HEK293 (cell line): ENCODE measurements at regions not wholly inside any gene's neighbourhood (a gene's known extent, or its start where the extent isn't known, plus 50 kb on each side); places are given as distances from the start of the nearest gene placed in this dataset.

Experiments used
- CTCF ChIA-PET: fragments of 350-600 bp; formaldehyde crosslinking; extraction: SDS; loops from one replicate; lab custom pipeline; 2021; ENCODE audit warnings: antibody characterized with exemption; lab: Yijun Ruan, JAX
- POLR2A ChIA-PET: fragments of 300-600 bp; formaldehyde crosslinking; extraction: SDS; loops from one replicate; lab custom pipeline; 2020; ENCODE audit warnings: antibody characterized with exemption, inconsistent platforms; lab: Yijun Ruan, JAX
- H3K27ac ChIP-seq: fragments of 200-500 bp; sonication (Bioruptor generic); 2 replicates; pipeline ENCODE4 v1.5.1; 2014; ENCODE audit warnings: low read depth, low read length, control low read depth, inconsistent platforms; ENCODE audit errors: extremely low read depth
- H3K36me3 ChIP-seq, 2 experiments: fragments of 200-500 bp in 1 of 2; sonication (Bioruptor generic) in 1 of 2; 1 replicate in 1 of 2; 2 replicates in 1 of 2; pipeline ENCODE4 v1.5.1; 2014 to 2017; ENCODE audit warnings: inconsistent platforms in 2 of 2, low read length in 2 of 2; ENCODE audit not compliant: control insufficient read depth in 2 of 2, insufficient read depth in 1 of 2
- H3K4me1 ChIP-seq: fragments of 200-500 bp; sonication (Bioruptor generic); 2 replicates; pipeline ENCODE4 v1.5.1; 2014; ENCODE audit warnings: mild to moderate bottlenecking, low read length, inconsistent platforms; ENCODE audit not compliant: control insufficient read depth, insufficient read depth
- H3K4me3 ChIP-seq: 2 replicates; pipeline ENCODE4 v1.5.1; 2011; ENCODE audit warnings: low read depth, mild to moderate bottlenecking, control low read depth, low read length, moderate library complexity
- H3K9me3 ChIP-seq: fragments of 200-500 bp; sonication (Bioruptor generic); 2 replicates; pipeline ENCODE4 v1.5.1; 2014; ENCODE audit warnings: low read depth, low read length, inconsistent platforms; ENCODE audit not compliant: control insufficient read depth, insufficient read depth
- CTCF ChIP-seq: fragments of 450-650 bp; formaldehyde crosslinking; IDR thresholded peaks from 2 replicates; pipeline ENCODE4 v1.5.1; 2016; ENCODE audit warnings: missing biosample characterization, missing genetic modification characterization
- GLIS2 ChIP-seq: fragments of 450-650 bp; formaldehyde crosslinking; IDR thresholded peaks from 2 replicates; pipeline ENCODE4 v1.5.1; 2016; ENCODE audit warnings: missing biosample characterization, missing genetic modification characterization
- KLF1 ChIP-seq: fragments of 450-650 bp; formaldehyde crosslinking; IDR thresholded peaks from 2 replicates; pipeline ENCODE4 v1.5.1; 2016; ENCODE audit warnings: missing biosample characterization, missing genetic modification characterization
- MYNN ChIP-seq: fragments of 450-650 bp; formaldehyde crosslinking; IDR thresholded peaks from 2 replicates; pipeline ENCODE4 v1.5.1; 2016; ENCODE audit warnings: missing biosample characterization, missing genetic modification characterization, borderline replicate concordance
- ZBTB48 ChIP-seq: fragments of 450-650 bp; formaldehyde crosslinking; IDR thresholded peaks from 2 replicates; pipeline ENCODE4 v1.5.1; 2016; ENCODE audit warnings: missing biosample characterization, missing genetic modification characterization
- ZEB2 ChIP-seq: fragments of 450-650 bp; formaldehyde crosslinking; IDR thresholded peaks from 2 replicates; pipeline ENCODE4 v1.5.1; 2016; ENCODE audit warnings: missing biosample characterization, missing genetic modification characterization
- ZNF292 ChIP-seq: fragments of 450-650 bp; formaldehyde crosslinking; IDR thresholded peaks from 2 replicates; pipeline ENCODE4 v1.5.1; 2016; ENCODE audit warnings: low read depth, missing biosample characterization, missing genetic modification characterization, borderline replicate concordance
- ZNF366 ChIP-seq: fragments of 450-650 bp; formaldehyde crosslinking; conservative IDR thresholded peaks from 2 replicates; pipeline ENCODE4 v1.5.1; 2016; ENCODE audit warnings: missing biosample characterization, missing genetic modification characterization
- ZNF521 ChIP-seq: fragments of 450-650 bp; formaldehyde crosslinking; IDR thresholded peaks from 2 replicates; pipeline ENCODE4 v1.5.1; 2017; ENCODE audit warnings: missing biosample characterization, mild to moderate bottlenecking, missing genetic modification characterization
- ZNF530 ChIP-seq: fragments of 450-650 bp; formaldehyde crosslinking; IDR thresholded peaks from 2 replicates; pipeline ENCODE4 v1.5.1; 2016; ENCODE audit warnings: low read depth, missing biosample characterization, missing genetic modification characterization
- ZNF654 ChIP-seq: fragments of 450-650 bp; formaldehyde crosslinking; IDR thresholded peaks from 2 replicates; pipeline ENCODE4 v1.5.1; 2016; ENCODE audit warnings: low read depth, missing biosample characterization, missing genetic modification characterization
- TF ChIP-seq, protein P1 (sequence below): fragments of 450-650 bp; formaldehyde crosslinking; IDR thresholded peaks from 2 replicates; pipeline ENCODE4 v1.5.1; 2016; ENCODE audit warnings: missing biosample characterization, missing genetic modification characterization
- TF ChIP-seq, protein P2 (sequence below): fragments of 450-650 bp; formaldehyde crosslinking; IDR thresholded peaks from 2 replicates; pipeline ENCODE4 v1.5.1; 2016; ENCODE audit warnings: missing biosample characterization, missing genetic modification characterization, borderline replicate concordance
- TF ChIP-seq, protein P3 (sequence below): fragments of 450-650 bp; formaldehyde crosslinking; optimal IDR thresholded peaks from 2 replicates; pipeline ENCODE3; 2016; ENCODE audit warnings: missing biosample characterization, mild to moderate bottlenecking, missing genetic modification characterization

- ChIA-PET CTCF (interaction anchor here (0.6 to 0.7 kb wide), 2 partner anchors 763 to 790 kb away, joined by 3 to 4 read pairs; no protein-coding TSS in a partner anchor), POLR2A (no interaction called here)
- no peak overlapping the region for H3K4me3 ChIP-seq
- H3K4me1 ChIP-seq = no peaks in the 10 kb centered on the region
- H3K27ac ChIP-seq = no peak overlapping the region
- TF ChIP-seq ZNF292 (tag by site-specific recombination) (no peak), ZBTB48 (tag by site-specific recombination) (no peak), ZNF530 (tag by site-specific recombination) (no peak), KLF1 (no peak), ZEB2 (tag by site-specific recombination) (no peak), MYNN (tag by site-specific recombination) (no peak)
- TF ChIP-seq, protein P1, sequence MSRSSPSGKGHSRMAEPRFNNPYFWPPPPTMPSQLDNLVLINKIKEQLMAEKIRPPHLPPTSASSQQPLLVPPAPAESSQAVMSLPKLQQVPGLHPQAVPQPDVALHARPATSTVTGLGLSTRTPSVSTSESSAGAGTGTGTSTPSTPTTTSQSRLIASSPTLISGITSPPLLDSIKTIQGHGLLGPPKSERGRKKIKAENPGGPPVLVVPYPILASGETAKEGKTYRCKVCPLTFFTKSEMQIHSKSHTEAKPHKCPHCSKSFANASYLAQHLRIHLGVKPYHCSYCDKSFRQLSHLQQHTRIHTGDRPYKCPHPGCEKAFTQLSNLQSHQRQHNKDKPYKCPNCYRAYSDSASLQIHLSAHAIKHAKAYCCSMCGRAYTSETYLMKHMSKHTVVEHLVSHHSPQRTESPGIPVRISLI (tag by site-specific recombination) = no peak
- TF ChIP-seq, all 188 proteins: peak for 0
- no peaks in the 10 kb centered on the region for H3K9me3 ChIP-seq
- no peaks in the 10 kb centered on the region for H3K36me3 ChIP-seq
Measured at GRCh38 chr11:15851051-15851498, 505.3 kb downstream of the SOX6 start.

DNA sequence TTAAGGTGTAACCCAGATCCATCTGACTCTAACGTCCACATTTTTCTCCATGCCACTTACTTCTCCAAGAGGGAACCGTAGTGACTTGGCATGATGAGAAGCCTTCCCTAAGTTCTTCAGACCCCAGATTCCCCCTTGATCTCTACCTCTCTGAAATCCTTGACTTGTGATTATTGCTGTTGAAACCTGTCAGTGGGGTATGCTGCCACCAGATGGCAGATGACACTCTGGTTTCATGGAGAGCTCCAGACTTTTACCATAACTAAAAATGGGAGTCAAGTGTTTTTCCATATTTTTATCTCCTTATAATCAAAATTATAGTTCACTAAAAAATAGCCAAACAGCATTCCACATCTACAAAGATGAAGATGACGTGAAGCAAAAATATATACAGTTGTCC, 504.2 kb downstream of the SOX6 start:
- H3K27ac ChIP-seq = no peak overlapping the region
- H3K9me3 ChIP-seq = no peaks in the 10 kb centered on the region
- POLR2A ChIA-PET = no interaction called here
- no peak for TF ChIP-seq GLIS2 (tag by site-specific recombination)
- TF ChIP-seq, protein P2, sequence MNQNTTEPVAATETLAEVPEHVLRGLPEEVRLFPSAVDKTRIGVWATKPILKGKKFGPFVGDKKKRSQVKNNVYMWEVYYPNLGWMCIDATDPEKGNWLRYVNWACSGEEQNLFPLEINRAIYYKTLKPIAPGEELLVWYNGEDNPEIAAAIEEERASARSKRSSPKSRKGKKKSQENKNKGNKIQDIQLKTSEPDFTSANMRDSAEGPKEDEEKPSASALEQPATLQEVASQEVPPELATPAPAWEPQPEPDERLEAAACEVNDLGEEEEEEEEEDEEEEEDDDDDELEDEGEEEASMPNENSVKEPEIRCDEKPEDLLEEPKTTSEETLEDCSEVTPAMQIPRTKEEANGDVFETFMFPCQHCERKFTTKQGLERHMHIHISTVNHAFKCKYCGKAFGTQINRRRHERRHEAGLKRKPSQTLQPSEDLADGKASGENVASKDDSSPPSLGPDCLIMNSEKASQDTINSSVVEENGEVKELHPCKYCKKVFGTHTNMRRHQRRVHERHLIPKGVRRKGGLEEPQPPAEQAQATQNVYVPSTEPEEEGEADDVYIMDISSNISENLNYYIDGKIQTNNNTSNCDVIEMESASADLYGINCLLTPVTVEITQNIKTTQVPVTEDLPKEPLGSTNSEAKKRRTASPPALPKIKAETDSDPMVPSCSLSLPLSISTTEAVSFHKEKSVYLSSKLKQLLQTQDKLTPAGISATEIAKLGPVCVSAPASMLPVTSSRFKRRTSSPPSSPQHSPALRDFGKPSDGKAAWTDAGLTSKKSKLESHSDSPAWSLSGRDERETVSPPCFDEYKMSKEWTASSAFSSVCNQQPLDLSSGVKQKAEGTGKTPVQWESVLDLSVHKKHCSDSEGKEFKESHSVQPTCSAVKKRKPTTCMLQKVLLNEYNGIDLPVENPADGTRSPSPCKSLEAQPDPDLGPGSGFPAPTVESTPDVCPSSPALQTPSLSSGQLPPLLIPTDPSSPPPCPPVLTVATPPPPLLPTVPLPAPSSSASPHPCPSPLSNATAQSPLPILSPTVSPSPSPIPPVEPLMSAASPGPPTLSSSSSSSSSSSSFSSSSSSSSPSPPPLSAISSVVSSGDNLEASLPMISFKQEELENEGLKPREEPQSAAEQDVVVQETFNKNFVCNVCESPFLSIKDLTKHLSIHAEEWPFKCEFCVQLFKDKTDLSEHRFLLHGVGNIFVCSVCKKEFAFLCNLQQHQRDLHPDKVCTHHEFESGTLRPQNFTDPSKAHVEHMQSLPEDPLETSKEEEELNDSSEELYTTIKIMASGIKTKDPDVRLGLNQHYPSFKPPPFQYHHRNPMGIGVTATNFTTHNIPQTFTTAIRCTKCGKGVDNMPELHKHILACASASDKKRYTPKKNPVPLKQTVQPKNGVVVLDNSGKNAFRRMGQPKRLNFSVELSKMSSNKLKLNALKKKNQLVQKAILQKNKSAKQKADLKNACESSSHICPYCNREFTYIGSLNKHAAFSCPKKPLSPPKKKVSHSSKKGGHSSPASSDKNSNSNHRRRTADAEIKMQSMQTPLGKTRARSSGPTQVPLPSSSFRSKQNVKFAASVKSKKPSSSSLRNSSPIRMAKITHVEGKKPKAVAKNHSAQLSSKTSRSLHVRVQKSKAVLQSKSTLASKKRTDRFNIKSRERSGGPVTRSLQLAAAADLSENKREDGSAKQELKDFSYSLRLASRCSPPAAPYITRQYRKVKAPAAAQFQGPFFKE = no peak
- TF ChIP-seq ZNF654 = peak; percentile 37
- no peak for TF ChIP-seq CTCF (tag by site-specific recombination)
- TF ChIP-seq, all 188 proteins: peak for 1
- Histone ChIP-seq H3K36me3 (no peaks in the 10 kb centered on the region), H3K4me1 (no peaks in the 10 kb centered on the region), H3K4me3 (no peak overlapping the region)
- CTCF ChIA-PET = interaction anchor here (0.7 to 1.4 kb wide), 7 partner anchors 10 to 761 kb away, joined by 3 to 8 read pairs (median 4); no protein-coding TSS in a partner anchor

GRCh38 chr11:15854245-15854644, 502.1 kb downstream of the SOX6 start:
- CTCF ChIA-PET = interaction anchor here (0.7 kb wide), 1 partner anchor 608 kb away, joined by 5 read pairs; no protein-coding TSS in a partner anchor
- TF ChIP-seq ZNF366 (tag by site-specific recombination) (peak; percentile 88), ZNF521 (no peak)
- TF ChIP-seq, protein P3, sequence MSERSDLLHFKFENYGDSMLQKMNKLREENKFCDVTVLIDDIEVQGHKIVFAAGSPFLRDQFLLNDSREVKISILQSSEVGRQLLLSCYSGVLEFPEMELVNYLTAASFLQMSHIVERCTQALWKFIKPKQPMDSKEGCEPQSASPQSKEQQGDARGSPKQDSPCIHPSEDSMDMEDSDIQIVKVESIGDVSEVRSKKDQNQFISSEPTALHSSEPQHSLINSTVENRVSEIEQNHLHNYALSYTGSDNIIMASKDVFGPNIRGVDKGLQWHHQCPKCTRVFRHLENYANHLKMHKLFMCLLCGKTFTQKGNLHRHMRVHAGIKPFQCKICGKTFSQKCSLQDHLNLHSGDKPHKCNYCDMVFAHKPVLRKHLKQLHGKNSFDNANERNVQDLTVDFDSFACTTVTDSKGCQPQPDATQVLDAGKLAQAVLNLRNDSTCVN (tag by site-specific recombination) = no peak
- no peak overlapping the region for H3K27ac ChIP-seq

More at GRCh38 chr11:15854245-15854644, 502.1 kb downstream of the SOX6 start:
- H3K4me3 ChIP-seq = no peak overlapping the region
- H3K36me3 ChIP-seq = no peaks in the 10 kb centered on the region
- POLR2A ChIA-PET = no interaction called here
- H3K9me3 ChIP-seq = no peaks in the 10 kb centered on the region
- no peaks in the 10 kb centered on the region for H3K4me1 ChIP-seq
